Nephron progenitor cell (in vitro differentiated cells): ENCODE measurements at regions not wholly inside any gene's neighbourhood (a gene's known extent, or its start where the extent isn't known, plus 50 kb on each side); places are given as distances from the start of the nearest gene placed in this dataset.

Source experiments
- DNase-seq: peaks from one replicate; pipeline ENCODE4 v3.0.0; 2021
- H3K27ac Mint-ChIP-seq: 2 replicates; pipeline ENCODE4 v1.8.0; 2021; ENCODE audit warnings: mild to moderate bottlenecking, moderate library complexity, mixed read lengths
- H3K27me3 Mint-ChIP-seq: 2 replicates; pipeline ENCODE4 v1.8.0; 2021; ENCODE audit warnings: mild to moderate bottlenecking, low read depth, mixed read lengths; ENCODE audit not compliant: poor library complexity
- H3K36me3 Mint-ChIP-seq: 2 replicates; pipeline ENCODE4 v1.8.0; 2021; ENCODE audit warnings: low read depth, mixed read lengths
- H3K4me1 Mint-ChIP-seq: 2 replicates; pipeline ENCODE4 v1.8.0; 2021; ENCODE audit warnings: mixed read lengths
- H3K4me3 Mint-ChIP-seq: 2 replicates; pipeline ENCODE4 v1.8.0; 2021; ENCODE audit warnings: mild to moderate bottlenecking, moderate library complexity, mixed read lengths
- H3K9me3 Mint-ChIP-seq: 2 replicates; pipeline ENCODE4 v1.8.0; 2021; ENCODE audit warnings: mild to moderate bottlenecking, moderate library complexity, mixed read lengths
- TF ChIP-seq, protein P1 (sequence below): fragments of 200-600 bp; sonication (generic); IDR thresholded peaks from 2 replicates; pipeline ENCODE4 v1.5.0; 2021; ENCODE audit warnings: antibody characterized with exemption

DNA sequence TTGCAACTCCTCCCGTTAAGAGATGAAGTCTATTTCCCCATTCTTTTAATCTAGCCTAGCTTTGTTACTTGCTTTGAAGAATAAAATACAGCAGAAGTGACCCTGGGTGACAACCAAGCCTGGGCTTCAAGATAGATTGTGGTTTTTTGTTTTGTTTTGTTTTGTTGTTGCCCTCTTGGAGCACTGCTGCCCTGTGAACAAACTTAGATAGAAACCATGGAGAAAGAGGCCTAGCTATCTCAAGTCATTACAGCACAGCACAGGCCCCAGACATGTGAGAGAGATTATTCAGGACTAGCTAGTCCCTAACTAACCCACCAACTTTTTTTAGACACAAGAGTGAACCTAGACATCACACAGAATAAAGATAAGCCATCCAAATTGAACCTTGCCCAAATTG is 475.2 kb downstream of the EPHA7 start:
- Mint-ChIP-seq H3K27ac (peak overlapping the region; percentile 6), H3K9me3 (no peaks in the 10 kb centered on the region), H3K4me3 (no peak overlapping the region), H3K4me1 (peaks cover 14% of the 10 kb centered on the region), H3K27me3 (no peaks in the 10 kb centered on the region), H3K36me3 (no peaks in the 10 kb centered on the region)
- no peak for DNase-seq
- TF ChIP-seq, protein P1, sequence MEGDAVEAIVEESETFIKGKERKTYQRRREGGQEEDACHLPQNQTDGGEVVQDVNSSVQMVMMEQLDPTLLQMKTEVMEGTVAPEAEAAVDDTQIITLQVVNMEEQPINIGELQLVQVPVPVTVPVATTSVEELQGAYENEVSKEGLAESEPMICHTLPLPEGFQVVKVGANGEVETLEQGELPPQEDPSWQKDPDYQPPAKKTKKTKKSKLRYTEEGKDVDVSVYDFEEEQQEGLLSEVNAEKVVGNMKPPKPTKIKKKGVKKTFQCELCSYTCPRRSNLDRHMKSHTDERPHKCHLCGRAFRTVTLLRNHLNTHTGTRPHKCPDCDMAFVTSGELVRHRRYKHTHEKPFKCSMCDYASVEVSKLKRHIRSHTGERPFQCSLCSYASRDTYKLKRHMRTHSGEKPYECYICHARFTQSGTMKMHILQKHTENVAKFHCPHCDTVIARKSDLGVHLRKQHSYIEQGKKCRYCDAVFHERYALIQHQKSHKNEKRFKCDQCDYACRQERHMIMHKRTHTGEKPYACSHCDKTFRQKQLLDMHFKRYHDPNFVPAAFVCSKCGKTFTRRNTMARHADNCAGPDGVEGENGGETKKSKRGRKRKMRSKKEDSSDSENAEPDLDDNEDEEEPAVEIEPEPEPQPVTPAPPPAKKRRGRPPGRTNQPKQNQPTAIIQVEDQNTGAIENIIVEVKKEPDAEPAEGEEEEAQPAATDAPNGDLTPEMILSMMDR: no peak

GRCh38 chr6:92942549-92942948 is 476.8 kb downstream of the EPHA7 start:
- TF ChIP-seq, protein P1: no peak
- DNase-seq: no peak
- H3K4me3 Mint-ChIP-seq: no peak overlapping the region
- H3K27me3 Mint-ChIP-seq: no peaks in the 10 kb centered on the region
- H3K36me3 Mint-ChIP-seq: no peaks in the 10 kb centered on the region
- H3K27ac Mint-ChIP-seq: no peak overlapping the region
- H3K9me3 Mint-ChIP-seq: no peaks in the 10 kb centered on the region
- peaks cover 14% of the 10 kb centered on the region for H3K4me1 Mint-ChIP-seq

- Mint-ChIP-seq H3K9me3 (no peaks in the 10 kb centered on the region), H3K27ac (no peak overlapping the region), H3K36me3 (no peaks in the 10 kb centered on the region), H3K4me3 (no peak overlapping the region), H3K27me3 (no peaks in the 10 kb centered on the region), H3K4me1 (no peaks in the 10 kb centered on the region)
- TF ChIP-seq, protein P1: no peak
- no peak for DNase-seq
Observed at GRCh38 chr6:92934625-92935024, 484.7 kb downstream of the EPHA7 start.

DNA sequence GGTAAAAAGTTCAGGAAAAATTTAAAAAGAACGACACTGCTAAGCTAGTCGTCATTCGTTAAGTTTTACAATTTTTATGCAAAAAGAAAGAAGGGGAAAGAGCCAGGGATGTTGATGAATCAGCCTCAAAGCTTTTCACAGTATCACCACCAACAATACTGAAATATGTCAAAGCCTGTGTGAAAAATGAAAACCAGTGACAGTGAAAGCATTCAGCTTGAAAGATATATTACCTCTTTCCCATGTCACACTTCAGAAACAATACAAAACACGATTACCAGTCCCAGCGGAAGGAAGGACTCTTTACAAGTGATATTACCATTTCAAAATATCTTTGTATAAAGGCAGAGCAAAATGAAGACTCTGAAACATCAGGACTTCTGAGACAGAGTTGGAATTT is 489.2 kb downstream of the EPHA7 start:
- Mint-ChIP-seq H3K4me3 (no peak overlapping the region), H3K27me3 (no peaks in the 10 kb centered on the region), H3K36me3 (no peaks in the 10 kb centered on the region)

GRCh38 chr6:92922216-92922806 is 497.0 kb downstream of the EPHA7 start:
- no peak overlapping the region for H3K27ac Mint-ChIP-seq
- no peak overlapping the region for H3K4me3 Mint-ChIP-seq
- no peak for DNase-seq
- H3K36me3 Mint-ChIP-seq: no peaks in the 10 kb centered on the region
- TF ChIP-seq, protein P1: no peak
- no peaks in the 10 kb centered on the region for H3K4me1 Mint-ChIP-seq
- H3K27me3 Mint-ChIP-seq: no peaks in the 10 kb centered on the region
- H3K9me3 Mint-ChIP-seq: no peaks in the 10 kb centered on the region

More for the DNA sequence above, 489.2 kb downstream of the EPHA7 start:
- H3K27ac Mint-ChIP-seq: no peak overlapping the region
- H3K4me1 Mint-ChIP-seq: no peaks in the 10 kb centered on the region
- no peak for DNase-seq
- TF ChIP-seq, protein P1: no peak
- H3K9me3 Mint-ChIP-seq: no peaks in the 10 kb centered on the region

- Mint-ChIP-seq H3K36me3 (no peaks in the 10 kb centered on the region), H3K9me3 (no peaks in the 10 kb centered on the region), H3K27me3 (no peaks in the 10 kb centered on the region), H3K4me1 (no peaks in the 10 kb centered on the region), H3K27ac (no peak overlapping the region), H3K4me3 (no peak overlapping the region)
- TF ChIP-seq, protein P1: no peak
- no peak for DNase-seq
Observed at GRCh38 chr6:92915466-92915865, 503.9 kb downstream of the EPHA7 start.
